HG02571 (cell line): ENCODE measurements at regions not wholly inside any gene's neighbourhood (a gene's known extent, or its start where the extent isn't known, plus 50 kb on each side); places are given as distances from the start of the nearest gene placed in this dataset.

Experiments
- ATAC-seq: cut with Tn5 transposase; IDR thresholded peaks from one replicate; pipeline ENCODE4 v1.9.1; 2021; ENCODE audit warnings: mild to moderate bottlenecking, moderate library complexity; ENCODE audit not compliant: unreplicated experiment

DNA sequence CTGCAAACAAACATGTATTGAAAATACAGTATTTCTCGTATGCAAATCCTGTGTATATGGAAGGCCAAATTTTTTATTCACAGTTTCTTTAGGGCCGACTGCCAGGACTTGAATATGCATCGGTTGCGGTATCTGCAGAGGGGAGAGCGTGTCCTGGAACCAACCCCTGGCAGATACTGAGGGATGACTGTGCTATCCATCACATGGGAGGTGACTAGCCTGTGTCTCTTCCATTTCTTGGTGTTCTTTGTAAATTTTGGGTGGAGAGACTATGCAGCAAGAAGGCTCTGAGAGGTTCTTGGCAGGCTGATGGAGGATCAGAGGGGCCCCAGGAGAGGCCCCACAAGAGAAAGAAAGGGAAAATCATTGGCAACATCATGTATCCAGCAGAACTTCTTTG, 384.3 kb downstream of the YTHDC2 start:
- ATAC-seq = no peak

DNA sequence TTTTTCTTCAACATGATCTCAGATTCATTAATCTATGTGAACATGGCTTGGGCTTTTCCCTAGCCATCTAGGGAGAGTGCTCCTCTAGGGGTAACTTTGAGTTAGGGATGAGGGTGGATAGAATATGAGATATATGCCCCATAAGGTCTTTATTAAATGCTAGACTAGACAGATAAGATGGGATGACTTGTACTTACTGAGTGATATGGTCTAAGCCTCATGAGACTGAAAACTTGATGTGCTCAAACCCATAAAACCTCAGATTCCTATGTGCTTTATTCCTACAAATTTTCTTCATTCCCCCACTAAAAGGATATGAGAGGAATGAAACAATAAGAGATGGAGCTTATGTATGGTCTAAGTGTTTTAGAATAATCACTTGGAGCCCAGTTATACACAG, 386.6 kb downstream of the YTHDC2 start:
- no peak for ATAC-seq

DNA sequence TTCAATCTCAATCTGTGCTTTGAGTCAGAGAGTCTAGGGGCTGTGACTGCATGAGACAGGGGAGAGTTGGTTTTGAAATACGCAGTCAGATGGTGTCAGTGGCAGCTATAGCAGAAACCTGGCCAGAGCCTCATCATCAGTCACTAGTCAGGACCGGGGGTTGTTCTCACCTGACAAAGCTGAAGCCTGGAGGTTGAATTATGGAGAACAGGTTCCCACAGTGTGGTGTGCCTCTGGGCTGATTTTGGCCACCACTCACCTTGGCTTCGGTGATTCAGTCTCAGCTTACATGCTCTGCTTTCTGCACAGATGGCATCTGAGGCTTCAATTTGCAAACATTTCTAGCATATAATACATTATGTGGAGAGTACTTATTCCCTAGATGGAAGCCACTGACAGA, 387.3 kb downstream of the YTHDC2 start:
- no peak for ATAC-seq

DNA sequence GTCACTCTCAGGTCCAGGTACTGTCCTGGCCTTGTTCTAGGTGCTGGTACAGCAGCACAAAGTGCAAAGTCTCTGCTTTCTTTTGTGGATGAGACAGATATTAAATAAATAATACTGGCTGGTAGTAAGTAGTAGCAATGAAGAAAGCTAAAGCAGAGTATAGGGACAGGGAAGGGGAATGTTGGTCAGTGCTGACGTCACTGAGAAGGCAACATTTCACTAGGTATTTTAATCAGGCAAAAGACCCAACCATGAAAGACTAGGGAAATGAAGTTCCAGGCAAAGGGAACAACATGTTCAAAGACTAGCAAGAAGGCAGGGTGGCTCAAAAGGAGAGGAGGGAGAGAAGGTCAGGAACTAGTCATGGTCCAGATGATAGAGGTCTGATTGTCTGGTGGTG, 388.2 kb downstream of the YTHDC2 start:
- ATAC-seq = no peak

DNA sequence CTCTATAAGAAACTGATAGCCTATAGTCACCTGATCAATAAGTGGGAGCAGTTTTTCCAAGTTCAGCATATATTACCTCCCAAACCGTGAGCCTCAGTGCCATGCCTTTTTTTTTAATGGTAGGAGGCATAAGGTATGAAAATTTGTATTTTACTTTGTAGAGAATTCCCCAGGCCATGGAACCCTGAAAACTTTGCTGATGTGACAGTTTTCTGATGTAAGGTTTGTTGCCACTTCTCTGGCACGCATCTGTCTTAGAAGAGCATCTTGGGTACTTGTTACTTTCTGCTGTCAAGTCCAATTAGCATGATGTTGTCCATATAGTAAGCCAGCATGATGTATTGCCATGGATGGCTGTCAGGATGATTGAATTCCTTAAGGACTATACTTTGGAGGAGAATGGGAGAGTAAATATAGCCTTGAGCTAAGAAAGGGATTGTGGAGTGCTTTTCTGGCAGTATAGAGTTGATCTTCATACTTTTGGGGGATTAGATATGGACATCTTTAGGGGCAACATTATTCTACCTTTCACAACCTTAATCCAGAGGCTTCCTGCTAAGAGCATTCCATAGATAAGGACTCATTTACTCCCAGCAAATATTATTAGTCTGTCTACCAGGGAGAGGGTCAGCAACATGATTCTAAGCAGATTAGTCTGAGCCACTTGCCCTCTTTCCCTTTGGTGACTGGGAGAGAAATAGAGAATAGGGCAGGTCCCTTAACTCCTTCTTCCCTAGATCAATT, 389.6 kb downstream of the YTHDC2 start:
- ATAC-seq = no peak

DNA sequence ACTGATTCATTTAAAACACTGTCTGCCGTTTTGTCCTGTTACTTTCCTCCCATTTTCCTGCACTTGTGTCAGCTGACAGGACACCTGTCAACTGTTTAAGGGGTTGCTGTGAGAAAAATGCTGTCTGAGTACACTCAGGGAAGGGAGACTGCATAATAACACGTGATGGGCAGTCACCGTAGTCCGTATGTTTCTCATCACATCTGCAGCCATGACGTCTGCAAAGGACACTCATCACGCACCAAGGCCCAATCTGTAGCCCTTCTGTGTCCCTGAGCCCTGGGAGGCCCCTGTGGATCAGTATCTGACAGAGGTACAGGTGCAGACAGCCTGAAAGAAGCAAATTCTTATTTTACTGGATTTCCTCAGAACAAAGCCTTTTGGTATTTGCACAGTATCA, 396.3 kb downstream of the YTHDC2 start:
- ATAC-seq = no peak

DNA sequence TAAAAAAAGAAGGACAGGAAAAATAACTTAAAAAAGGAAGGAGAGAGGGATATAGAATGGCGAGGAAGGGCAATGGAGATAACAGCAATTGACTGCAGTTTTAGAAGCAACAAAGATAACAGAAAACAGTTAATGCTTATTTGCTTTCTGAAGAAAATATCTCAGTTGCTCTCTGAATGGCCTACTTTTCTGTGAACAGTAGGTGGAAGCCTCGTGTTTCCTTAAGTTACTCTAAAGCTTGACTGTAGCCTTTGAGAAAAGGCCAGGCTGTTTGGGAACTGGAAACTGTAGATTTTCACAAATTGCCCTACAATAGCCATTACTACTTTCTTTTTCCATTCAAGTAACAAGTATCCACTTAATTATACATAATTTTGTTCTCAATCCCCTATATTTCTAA, 404.5 kb downstream of the YTHDC2 start:
- ATAC-seq = no peak

DNA sequence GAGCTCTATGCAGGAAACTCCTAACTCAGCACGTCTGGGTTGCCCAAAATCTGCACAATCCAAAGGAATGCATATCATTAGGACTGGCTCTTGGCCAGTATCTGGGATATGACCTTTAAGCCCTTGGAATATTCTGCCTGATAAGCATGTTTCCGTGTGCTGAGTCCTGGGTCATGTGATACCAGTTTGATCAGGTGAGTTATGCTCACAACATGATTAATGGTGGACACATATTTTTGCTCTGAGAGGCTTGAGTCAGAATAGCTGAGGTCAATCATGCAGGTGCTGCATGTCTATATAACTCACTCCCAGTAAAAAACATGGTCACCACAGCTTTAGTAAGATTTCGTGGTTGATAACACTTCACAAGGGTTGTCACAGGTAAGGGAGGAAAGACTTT, 408.8 kb downstream of the YTHDC2 start:
- ATAC-seq = no peak

DNA sequence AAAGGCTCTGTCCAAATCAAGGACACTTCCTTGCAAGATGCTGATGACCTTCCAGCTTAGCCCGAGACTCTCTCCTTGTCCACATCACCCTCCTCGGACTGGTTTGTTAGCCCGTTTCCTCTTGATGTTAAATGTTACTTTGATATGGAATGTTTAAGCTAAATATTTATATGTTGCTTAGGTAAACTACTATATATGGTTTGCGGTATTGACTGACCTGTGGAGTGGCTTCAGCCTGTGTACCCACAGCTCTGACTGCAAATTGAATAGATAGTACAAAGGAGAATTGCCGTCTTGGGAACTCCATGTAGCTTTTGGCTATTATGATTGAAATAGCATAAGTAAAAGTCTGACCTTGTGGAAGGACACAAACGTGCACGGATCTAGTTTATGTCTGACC, 422.0 kb downstream of the YTHDC2 start:
- ATAC-seq = no peak

DNA sequence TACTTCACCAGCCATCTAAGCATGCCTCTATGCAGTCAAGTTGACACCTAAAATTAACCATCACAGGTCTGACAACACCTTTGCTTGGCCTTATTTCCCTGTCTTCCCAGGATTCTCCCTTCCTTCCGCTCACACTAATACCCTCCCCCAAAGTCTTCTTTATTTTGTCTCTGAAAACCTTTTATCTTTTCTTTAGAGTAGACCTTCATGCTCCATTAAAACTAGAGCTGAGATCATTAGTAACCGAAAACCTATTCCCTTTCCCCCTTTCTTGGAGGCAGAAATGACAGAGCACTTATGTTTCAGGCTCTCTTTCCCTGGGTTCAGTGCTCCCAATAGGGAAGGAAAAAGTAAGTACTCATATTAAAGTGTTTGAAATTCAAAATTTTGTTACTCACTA, 423.8 kb downstream of the YTHDC2 start:
- no peak for ATAC-seq

DNA sequence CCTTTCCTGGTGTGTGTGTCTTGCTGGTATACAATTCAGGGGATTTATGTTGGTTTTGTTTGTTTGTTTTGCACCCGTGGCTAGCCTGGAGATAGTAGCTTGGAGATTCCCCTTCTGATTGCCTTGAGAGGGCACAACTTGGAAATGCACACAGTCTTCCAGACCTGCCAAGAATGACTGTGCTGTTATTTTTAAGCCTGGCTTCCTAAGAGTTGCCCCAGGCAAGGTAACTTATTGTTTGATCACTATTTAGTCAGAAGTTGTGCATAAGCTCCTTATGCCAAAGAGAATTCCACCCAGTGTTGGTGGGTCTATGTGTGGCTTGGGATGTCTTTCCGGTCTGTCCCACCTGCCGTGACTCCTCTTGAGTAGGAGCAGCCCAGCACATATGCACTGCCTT, 421.9 kb upstream of the KCNN2 start:
- ATAC-seq = no peak

DNA sequence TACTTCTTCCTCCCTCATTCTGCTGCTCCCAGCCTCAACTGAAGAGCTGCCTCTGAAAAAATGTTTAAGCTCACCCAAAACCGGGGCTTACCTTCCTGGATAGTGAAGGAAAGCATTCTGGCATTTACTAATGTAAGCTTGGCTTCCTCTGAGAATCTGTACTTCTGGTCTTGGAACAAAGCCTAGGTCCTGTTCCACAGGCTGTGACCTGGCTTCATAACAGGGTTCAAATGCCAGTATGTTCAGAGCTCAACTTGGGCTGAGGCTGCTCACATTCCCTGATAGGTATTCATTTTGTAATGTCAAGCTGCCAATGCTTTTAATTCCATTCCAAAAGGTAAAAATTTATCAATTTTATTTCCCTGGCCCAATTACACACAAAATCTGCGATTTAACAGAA, 411.7 kb upstream of the KCNN2 start:
- ATAC-seq = no peak

DNA sequence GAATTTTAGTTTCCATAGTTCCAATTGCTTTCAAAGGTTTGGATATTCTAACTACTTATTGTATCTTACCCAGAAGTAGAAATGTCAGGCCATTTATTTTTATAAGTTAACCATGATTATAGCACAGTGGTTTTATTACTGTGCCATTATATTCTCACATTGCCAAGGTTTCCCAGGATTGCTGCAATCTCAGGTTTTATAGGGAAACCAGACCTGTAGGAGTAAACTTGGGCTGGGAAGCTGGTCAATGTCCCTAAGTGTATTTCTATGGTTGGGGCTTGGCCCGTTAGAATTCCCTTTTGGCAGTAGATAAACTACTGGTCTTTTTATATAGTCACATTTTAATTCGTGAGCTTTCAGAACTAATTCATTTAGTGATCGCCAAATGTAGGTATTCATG, 396.6 kb upstream of the KCNN2 start:
- ATAC-seq = no peak

DNA sequence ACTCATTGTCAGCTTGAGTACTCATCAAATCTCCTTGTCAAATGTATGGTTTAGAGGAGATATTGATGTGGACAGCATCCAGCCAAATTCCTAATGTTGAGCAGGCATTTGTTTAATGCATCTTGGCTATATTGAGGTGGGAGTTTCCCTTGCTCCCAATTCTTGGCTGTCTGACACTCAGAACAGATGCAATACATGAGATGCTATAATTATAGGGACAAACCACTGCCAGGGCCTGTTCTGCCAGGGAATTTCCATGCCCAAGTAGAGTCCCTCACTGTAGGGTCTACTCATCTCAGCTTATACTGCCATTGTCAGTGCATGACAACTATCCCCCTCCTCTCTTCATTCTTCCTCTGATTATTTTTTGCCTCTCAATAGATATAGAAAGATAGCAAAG, 392.0 kb upstream of the KCNN2 start:
- ATAC-seq = no peak

DNA sequence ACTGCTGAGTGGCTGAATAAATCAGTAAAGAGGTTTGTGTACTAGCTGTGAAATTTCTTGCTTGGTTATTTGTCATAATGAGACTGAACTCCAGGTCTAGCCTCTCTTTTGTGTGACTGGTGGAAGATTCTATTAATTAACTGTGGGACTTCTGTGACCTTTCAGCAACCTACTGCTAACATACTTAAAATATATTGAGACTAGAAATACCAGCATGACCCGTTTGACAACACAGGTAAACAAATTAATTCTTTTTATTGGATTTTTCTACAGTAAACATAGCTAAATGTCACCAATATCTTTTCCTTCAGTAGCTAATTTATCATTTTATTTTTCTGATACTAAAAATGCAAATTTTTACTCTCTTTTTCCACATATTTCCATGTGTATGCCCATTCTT, 390.4 kb upstream of the KCNN2 start:
- no peak for ATAC-seq

DNA sequence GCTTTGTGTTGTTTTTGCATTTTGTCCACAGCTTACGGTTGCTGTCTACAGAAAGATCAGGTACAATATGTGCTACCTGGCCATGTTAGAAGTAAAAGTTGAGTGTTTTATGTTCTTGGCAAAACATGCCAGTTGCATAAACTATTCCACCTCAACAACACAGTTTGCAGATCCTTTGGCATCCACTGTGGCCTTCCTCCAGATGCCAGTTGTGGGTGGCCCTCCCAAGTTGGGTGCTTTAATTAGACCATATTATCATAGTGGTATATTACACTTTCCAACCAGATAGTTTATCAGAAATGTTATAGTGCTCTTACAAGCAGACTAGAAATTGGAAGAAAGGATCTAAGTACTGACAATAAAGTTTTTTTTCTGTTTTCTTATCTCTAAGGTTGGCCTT, 386.9 kb upstream of the KCNN2 start:
- no peak for ATAC-seq

DNA sequence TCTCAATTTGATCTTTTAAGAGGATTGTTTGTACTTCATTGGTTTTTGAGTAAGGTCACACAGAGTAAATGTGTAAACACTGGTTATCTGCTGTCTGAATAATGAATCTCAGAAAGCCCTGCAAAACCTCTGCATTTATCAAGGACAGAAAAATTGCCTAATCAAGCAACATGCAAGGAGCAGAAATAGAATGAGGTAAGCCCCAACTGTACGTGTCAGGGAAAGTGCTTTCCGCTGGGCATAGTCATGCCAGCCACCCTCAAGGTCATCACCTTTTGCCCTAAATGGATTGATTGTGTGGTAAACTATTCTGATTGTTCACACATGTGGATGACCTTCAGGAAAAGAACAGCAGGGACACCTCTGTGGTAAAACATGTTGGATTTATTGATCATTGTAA, 376.9 kb upstream of the KCNN2 start:
- ATAC-seq = no peak

DNA sequence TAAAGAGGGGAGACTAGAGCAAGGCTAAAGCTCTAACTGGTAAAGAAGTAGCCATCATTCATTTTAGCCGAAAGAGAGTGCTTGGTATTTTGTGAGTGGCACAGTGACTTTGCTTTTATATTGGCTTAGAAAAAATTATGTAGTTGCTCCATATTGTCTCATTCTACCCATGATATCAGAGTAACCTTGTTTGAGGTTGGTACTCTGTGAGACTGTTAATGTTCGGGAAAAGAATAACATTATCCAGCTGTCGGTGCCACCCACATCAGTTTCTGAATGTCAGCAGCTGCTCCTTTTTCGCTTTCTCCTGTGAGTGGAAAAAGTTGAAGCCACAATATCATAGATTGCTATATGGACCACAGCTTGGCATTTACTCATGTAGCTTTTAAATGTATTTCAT, 376.4 kb upstream of the KCNN2 start:
- no peak for ATAC-seq

DNA sequence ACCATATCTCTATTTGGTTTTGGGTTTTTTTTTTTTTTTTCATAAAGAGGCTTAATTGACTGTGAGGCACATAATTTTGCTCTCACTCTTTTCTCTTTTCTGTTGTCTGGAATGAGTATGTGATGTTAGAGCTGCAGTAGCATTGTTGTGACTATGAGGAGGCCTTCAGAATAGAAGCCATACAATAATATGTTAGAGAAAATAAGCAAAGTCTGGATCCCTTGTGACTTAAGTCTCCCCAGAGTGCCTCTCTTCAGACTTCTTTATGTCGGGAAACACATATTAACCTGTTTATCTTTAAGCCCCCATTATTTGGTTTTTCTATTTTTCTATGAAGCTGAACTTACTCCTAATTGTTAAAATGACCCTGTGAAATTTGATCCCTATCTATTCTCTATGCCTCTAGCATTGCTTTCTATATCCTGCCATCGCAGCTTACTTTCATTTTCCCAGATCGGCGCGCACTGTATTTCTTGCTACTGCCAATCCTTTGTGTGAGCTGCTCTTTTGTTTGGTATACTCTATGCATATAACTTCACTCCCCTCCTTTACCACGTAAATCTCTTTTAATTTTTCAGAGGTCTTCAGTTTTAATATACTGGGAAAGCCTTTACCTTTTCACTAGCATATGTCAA, 372.5 kb upstream of the KCNN2 start:
- no peak for ATAC-seq

DNA sequence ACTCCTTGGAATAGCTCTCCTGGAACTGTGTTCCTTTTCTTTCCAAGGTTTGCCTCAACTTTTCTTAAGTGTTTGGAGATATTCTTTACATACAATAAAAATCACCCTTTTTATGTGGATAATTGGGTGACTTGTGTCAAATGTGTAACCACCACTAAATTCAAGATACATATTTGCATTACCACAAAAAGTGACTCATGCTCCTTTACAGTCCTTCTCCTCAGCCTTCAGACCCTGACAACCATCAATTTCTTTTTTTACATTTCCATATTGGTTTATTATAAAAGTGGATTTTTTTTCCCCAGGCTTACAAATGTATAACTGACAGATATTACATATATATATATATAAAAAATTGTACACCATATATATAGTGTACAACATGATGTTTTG, 372.0 kb upstream of the KCNN2 start:
- ATAC-seq = no peak

DNA sequence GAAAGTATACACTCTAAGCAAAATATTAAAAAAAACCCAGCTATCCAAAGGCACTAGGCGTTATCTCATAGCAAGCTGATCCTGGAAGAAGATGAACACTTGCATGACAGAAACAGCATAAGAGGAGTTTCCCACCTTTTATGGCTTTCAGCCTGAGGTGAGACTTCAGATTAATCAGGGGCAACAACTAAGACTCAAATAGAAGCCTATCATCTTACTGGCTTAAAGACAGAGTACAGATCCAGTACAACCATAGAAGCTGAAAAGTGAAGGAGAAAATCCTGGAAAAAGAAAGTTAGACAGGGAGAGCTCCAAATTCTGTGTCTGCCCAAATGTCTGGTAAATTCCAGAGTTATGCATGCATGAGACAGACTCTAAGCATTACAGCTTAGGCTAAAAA, 360.8 kb upstream of the KCNN2 start:
- no peak for ATAC-seq

DNA sequence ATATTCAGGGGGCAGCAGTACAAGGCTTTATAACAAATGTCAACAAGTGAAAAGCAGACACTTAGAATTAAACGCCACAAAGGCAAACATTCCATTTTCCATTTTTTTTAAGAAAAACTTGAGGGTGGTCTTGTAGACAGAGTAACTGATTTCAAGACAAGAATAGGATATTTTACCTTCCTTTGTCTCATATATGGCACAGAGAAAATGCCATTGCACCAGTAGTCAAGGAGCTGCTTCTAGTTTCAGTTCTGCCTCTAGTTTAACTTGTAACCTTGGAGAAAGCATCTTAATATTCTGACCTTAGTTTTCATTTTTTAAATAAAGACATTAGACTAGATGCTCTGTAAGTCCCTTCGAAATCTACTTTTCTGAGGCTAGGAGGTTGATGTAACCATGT, 355.3 kb upstream of the KCNN2 start:
- ATAC-seq = no peak

DNA sequence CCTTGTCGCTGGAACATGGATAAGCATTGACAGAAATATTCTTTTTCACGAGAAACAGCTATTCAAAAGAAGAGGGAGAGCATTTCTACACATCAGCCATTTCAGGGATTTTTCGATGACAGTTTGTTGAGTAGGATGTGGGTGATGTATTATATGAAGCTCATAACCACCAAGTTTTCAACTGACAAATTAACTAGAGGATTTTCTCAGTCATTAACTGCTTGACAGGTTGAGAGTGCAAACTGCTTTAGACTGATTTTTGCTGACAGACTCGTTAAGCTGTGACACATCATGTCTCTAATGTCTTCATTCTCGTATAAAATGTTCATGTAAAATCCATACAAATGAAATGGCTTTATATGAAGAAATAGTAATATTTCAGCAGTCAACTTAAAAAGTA, 354.2 kb upstream of the KCNN2 start:
- no peak for ATAC-seq
